ENCODE measurements at regions not wholly inside any gene's neighbourhood (a gene's known extent, or its start where the extent isn't known, plus 50 kb on each side); places are given as distances from the start of the nearest gene placed in this dataset.

- no peak for DNase-seq (ENCODE audit: low read depth, low spot score)
- no peak overlapping the region for H3K27ac ChIP-seq (ENCODE audit: control insufficient read depth, insufficient read depth)
- TF ChIP-seq BCL3 (IDR thresholded peaks at IDR 0.05; ENCODE audit: borderline replicate concordance, insufficient read depth, low read depth, low read length, poor library complexity, severe bottlenecking): peak; percentile 85
- no peak for TF ChIP-seq ZNF687 (IDR thresholded peaks at IDR 0.05)
- no peak for TF ChIP-seq FOS (IDR thresholded peaks at IDR 0.05; ENCODE audit: borderline replicate concordance, extremely low read depth, insufficient read length)
- TF ChIP-seq NFYB (IDR thresholded peaks at IDR 0.05; ENCODE audit: insufficient read depth, low read depth, low read length): no peak
- 0 out of 2 replicates have a peak, but pooled peaks have one; percentile 39 for TF ChIP-seq TCF3 (IDR thresholded peaks at IDR 0.05; ENCODE audit: borderline replicate concordance, insufficient read depth, low read depth, low read length)
- H3K9me3 ChIP-seq (replicated peaks; ENCODE audit: control insufficient read depth, insufficient read depth, low read length): no peaks in the 10 kb centered on the region
- SMC1A ChIA-PET (ENCODE audit: uncharacterized antibody, unreplicated experiment): no interaction called here
- CTCF ChIA-PET: no interaction called here
- in situ Hi-C loops (cut with MboI): no loop called here
- H3K4me3 ChIP-seq: no peak overlapping the region
- H3K27me3 ChIP-seq (replicated peaks in 1 of 2; ENCODE audit: control insufficient read depth in 2 of 2, insufficient read depth in 2 of 2, low read length in 1 of 2): no peaks in the 10 kb centered on the region; a peak in 1 of 4 replicates
- H3K79me2 ChIP-seq (ENCODE audit: control insufficient read depth, insufficient read depth, low read length): no peaks in the 10 kb centered on the region
- FAIRE-seq: no peak
- intact Hi-C loops (cut with micrococcal nuclease; ENCODE audit: unreplicated experiment): no loop called here
- no peak overlapping the region for H2AFZ ChIP-seq (ENCODE audit: control insufficient read depth, low read depth, low read length)
- no peaks in the 10 kb centered on the region for H3K36me3 ChIP-seq (ENCODE audit: control insufficient read depth in 2 of 2, insufficient read depth in 2 of 2, low read length in 1 of 2)
- no peak overlapping the region for H3K9ac ChIP-seq (ENCODE audit: control insufficient read depth, insufficient read depth, low read length)
- RAD21 ChIA-PET (ENCODE audit: unreplicated experiment): no interaction called here
- H3K4me2 ChIP-seq (ENCODE audit: control insufficient read depth, insufficient read depth): no peak overlapping the region
- POLR2A ChIA-PET: no interaction called here
- no TSS peak for BruUV-seq (replicated peaks)
- WGBS (ENCODE audit: insufficient coverage, insufficient replicate concordance, low lambda C conversion rate, missing lambda C conversion rate): 44% methylated on average over 9 of the region's 9 CpGs
- no peaks in the 10 kb centered on the region for H4K20me1 ChIP-seq (ENCODE audit: control insufficient read depth, insufficient read depth)
- ATAC-seq: no peak
- no peaks in the 10 kb centered on the region for H3K4me1 ChIP-seq (ENCODE audit: control insufficient read depth, insufficient read depth, low read length)
Measured at GRCh38 chr2:239723486-239724193, 301.5 kb downstream of the NDUFA10 start.

Data from GM12878 (cell line).